ENCODE measurements at regions not wholly inside any gene's neighbourhood (a gene's known extent, or its start where the extent isn't known, plus 50 kb on each side); places are given as distances from the start of the nearest gene placed in this dataset.
"Not testable (repeated sequence)": the region's sequence is repeated elsewhere in the genome, so short reads cannot be mapped to it uniquely, and the experiment has no call there.

DNA sequence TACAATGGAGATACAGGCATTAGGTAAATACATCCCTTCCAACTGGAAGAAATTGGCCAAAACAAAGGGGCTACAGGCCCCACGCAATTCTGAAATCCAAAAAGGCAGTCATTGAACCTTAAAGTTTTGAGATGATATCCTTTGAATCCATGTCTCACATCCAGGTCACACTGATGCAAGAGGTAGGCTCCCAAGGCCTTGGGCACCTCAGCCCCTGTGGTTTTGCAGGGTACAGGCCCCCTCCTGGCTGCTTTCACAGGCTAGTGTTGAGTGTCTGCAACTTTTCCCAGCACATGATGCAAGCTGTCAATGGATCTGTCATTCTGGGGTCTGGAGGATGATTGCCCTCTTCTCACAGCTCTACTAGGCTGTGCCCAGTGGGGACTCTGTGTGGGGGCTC is 766.7 kb downstream of the ZBBX start:
- ChIA-PET CTCF (ENCODE audit: low intra/inter-chr PET ratio) (no interaction called here), POLR2A (no interaction called here)
- FAIRE-seq (no peak), DNase-seq (ENCODE audit: extremely low read depth in 1 of 4, low spot score in 3 of 4) (no peak), ATAC-seq (no peak)
- intact Hi-C loops (cut with micrococcal nuclease) (no loop called here), in situ Hi-C loops (cut with MboI) (no loop called here)
- Histone ChIP-seq H4K20me1 (replicated peaks; ENCODE audit: control insufficient read depth, insufficient read depth, low read length) (no peaks in the 10 kb centered on the region), H3K36me3 (ENCODE audit: control insufficient read depth, insufficient read depth, low read length) (no peaks in the 10 kb centered on the region), H3K27ac (ENCODE audit: extremely low read depth, low read depth, low read length) (no peak overlapping the region), H3K79me2 (ENCODE audit: control insufficient read depth, insufficient read depth, low read length) (no peaks in the 10 kb centered on the region), H3K9me3 (replicated peaks; ENCODE audit: control insufficient read depth, insufficient read depth, low read depth, low read length) (no peaks in the 10 kb centered on the region), H3K4me3 (no peak overlapping the region), H3K9ac (ENCODE audit: insufficient read depth in 1 of 2, low read depth in 2 of 2, low read length in 2 of 2) (no peak overlapping the region), H3K4me1 (replicated peaks in 1 of 2; ENCODE audit: control insufficient read depth in 2 of 2, insufficient read depth in 2 of 2, low read length in 2 of 2) (no peaks in the 10 kb centered on the region), H3K9me1 (ENCODE audit: control insufficient read depth, insufficient read depth, low read length) (no peaks in the 10 kb centered on the region), H3K4me2 (ENCODE audit: insufficient read depth, low read length) (no peak overlapping the region), H3K27me3 (ENCODE audit: control insufficient read depth in 2 of 2, insufficient read depth in 2 of 2, low read length in 2 of 2) (no peaks in the 10 kb centered on the region), H2AFZ (ENCODE audit: low read depth, low read length) (no peak overlapping the region)
- 0% methylated on average over 1 of the region's 1 CpG for WGBS (ENCODE audit: insufficient coverage, low coverage, missing lambda C conversion rate)
- no peak for TF ChIP-seq RHOXF2B (CRISPR knock-in tag; conservative IDR thresholded peaks at IDR 0.05)
- TF ChIP-seq FIP1L1 (IDR thresholded peaks at IDR 0.05; ENCODE audit: low read depth, low read length, poor library complexity, severe bottlenecking): no peak
- TF ChIP-seq JUNB (CRISPR knock-in tag; conservative IDR thresholded peaks at IDR 0.05): no peak
- no peak for TF ChIP-seq CHD4 (IDR thresholded peaks at IDR 0.05; ENCODE audit: insufficient read depth, insufficient replicate concordance, low read depth, low read length, poor library complexity, severe bottlenecking)
- no peak for TF ChIP-seq SNAPC5 (CRISPR knock-in tag; IDR thresholded peaks at IDR 0.05)
- no peak for TF ChIP-seq BCL6 (CRISPR knock-in tag; IDR thresholded peaks at IDR 0.05)
- TF ChIP-seq KDM1A (IDR thresholded peaks at IDR 0.05): no peak
- TF ChIP-seq PTTG1 (tag; IDR thresholded peaks at IDR 0.05; ENCODE audit: low read depth): no peak
- no peak for TF ChIP-seq NFYB (IDR thresholded peaks at IDR 0.05; ENCODE audit: extremely low read depth, insufficient read length)
- no peak for TF ChIP-seq JUND (IDR thresholded peaks at IDR 0.05; ENCODE audit: borderline replicate concordance, low read depth, low read length)
- TF ChIP-seq JUND (tag; IDR thresholded peaks at IDR 0.05; ENCODE audit: borderline replicate concordance, low read depth, low read length): no peak
- TF ChIP-seq ATF7 (IDR thresholded peaks at IDR 0.05): no peak
- TF ChIP-seq EGR1 (conservative IDR thresholded peaks at IDR 0.05): no peak
- no peak for TF ChIP-seq CBFA2T2 (conservative IDR thresholded peaks at IDR 0.05)
- TF ChIP-seq, protein P1, sequence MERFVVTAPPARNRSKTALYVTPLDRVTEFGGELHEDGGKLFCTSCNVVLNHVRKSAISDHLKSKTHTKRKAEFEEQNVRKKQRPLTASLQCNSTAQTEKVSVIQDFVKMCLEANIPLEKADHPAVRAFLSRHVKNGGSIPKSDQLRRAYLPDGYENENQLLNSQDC (CRISPR knock-in tag; IDR thresholded peaks at IDR 0.05): no peak
- TF ChIP-seq U2AF1 (optimal IDR thresholded peaks at IDR 0.05; ENCODE audit: low read depth, low read length): no peak
- TF ChIP-seq, protein P2, sequence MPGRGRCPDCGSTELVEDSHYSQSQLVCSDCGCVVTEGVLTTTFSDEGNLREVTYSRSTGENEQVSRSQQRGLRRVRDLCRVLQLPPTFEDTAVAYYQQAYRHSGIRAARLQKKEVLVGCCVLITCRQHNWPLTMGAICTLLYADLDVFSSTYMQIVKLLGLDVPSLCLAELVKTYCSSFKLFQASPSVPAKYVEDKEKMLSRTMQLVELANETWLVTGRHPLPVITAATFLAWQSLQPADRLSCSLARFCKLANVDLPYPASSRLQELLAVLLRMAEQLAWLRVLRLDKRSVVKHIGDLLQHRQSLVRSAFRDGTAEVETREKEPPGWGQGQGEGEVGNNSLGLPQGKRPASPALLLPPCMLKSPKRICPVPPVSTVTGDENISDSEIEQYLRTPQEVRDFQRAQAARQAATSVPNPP (IDR thresholded peaks at IDR 0.05; ENCODE audit: borderline replicate concordance, insufficient read depth, insufficient read length): no peak
- BruUV-seq (replicated peaks): no TSS peak

DNA sequence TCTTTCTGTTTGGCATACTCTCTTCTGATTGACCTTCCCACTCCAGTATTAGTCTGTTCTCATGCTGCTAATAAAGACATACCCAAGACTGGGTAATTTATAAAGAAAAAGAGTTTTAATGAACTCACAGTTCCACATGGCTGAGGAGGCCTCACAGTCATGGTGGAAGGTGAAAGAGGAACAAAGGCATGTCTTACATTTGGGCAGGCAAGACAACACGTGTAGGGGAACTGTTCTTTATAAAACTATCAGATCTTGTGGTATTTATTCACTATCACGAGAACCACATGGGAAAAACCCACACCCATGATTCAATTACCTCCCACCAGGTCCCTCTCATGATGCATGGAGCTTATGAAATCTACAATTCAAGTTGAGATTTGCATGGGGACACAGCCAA is 767.3 kb downstream of the ZBBX start:
- H3K79me2 ChIP-seq (ENCODE audit: control insufficient read depth, insufficient read depth, low read length); H3K9me1 ChIP-seq (ENCODE audit: control insufficient read depth, insufficient read depth, low read length); H3K9me3 ChIP-seq (replicated peaks; ENCODE audit: control insufficient read depth, insufficient read depth, low read depth, low read length); ATAC-seq; H3K9ac ChIP-seq (ENCODE audit: insufficient read depth in 1 of 2, low read depth in 2 of 2, low read length in 2 of 2); in situ Hi-C loops (cut with MboI); H4K20me1 ChIP-seq (replicated peaks; ENCODE audit: control insufficient read depth, insufficient read depth, low read length); intact Hi-C loops (cut with micrococcal nuclease); H2AFZ ChIP-seq (ENCODE audit: low read depth, low read length); H3K4me2 ChIP-seq (ENCODE audit: insufficient read depth, low read length); H3K4me3 ChIP-seq; H3K27ac ChIP-seq (ENCODE audit: extremely low read depth, low read depth, low read length); CTCF ChIA-PET (ENCODE audit: low intra/inter-chr PET ratio); H3K4me1 ChIP-seq (replicated peaks in 1 of 2; ENCODE audit: control insufficient read depth in 2 of 2, insufficient read depth in 2 of 2, low read length in 2 of 2); H3K36me3 ChIP-seq (ENCODE audit: control insufficient read depth, insufficient read depth, low read length); BruUV-seq (replicated peaks); DNase-seq (ENCODE audit: extremely low read depth in 1 of 4, low spot score in 3 of 4); POLR2A ChIA-PET; FAIRE-seq; H3K27me3 ChIP-seq (ENCODE audit: control insufficient read depth in 2 of 2, insufficient read depth in 2 of 2, low read length in 2 of 2): not testable (repeated sequence)
- WGBS (ENCODE audit: insufficient coverage, low coverage, missing lambda C conversion rate): 0% methylated on average over 2 of the region's 2 CpGs

All from K562 (cell line).